C1 segment of cervical spinal cord (tissue), 14 donors: ENCODE measurements at regions not wholly inside any gene's neighbourhood (a gene's known extent, or its start where the extent isn't known, plus 50 kb on each side); places are given as distances from the start of the nearest gene placed in this dataset.
"Not testable (repeated sequence)": the region's sequence is repeated elsewhere in the genome, so short reads cannot be mapped to it uniquely, and the experiment has no call there.

ENCODE experiments used
- DNase-seq, 14 donors: peaks; one replicate each; lab custom pipeline; 2025; lab: John Stamatoyannopoulos, UW

DNA sequence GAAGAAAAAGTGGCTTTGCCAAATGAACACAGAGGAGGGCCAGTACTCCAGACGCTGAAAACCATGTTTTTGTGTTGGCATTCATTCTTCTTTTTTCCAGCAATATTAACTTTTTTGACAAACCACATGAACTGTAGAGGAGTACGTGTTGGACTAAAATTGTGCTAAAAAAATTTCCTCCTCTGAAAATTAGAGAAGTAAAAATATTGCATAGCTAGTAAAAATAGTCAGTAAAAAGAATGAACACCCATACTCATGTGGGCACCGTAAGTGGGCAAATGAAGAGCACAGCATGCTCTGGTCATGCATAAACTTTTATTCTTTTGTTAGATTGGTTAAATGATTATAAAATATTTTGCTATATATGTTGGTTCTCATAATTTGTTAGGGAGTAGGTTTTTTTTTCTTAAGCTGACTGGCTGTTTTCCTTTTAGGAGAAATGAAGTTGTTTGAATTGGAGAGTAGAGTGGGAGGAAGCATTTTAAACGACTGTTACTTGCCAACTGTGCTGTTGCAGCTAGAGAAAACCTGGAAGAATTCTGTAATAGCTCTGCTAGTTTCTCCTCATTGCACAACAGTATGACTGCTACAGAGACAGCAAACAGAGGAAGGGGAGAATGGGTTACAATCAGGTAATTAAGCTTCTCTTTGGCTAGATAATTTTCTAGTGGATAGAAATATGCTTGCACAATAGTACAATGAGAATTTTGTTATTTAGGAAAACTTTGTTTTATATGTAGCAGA, 222.4 kb downstream of the KCTD12 start:
- no peak for DNase-seq

DNA sequence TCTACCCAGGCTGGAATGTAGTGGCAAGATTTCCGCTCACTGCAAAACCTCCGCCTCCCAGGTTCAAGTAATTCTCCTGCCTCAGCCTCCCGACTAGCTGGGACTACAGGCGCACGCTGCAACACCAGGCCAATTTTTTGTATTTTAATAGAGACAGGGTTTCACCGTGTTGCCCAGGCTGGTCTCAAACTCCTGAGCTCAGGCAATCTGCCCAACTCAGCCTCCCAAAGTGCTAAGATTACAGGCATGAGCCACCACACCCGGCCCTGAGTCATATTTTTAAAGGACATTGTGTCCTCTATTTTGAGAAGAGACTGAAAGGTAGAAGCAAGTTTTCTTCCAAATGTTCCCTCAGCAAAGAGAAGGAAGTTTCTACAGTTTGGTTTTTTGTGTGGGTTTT, 227.1 kb downstream of the KCTD12 start:
- DNase-seq: not testable (repeated sequence)

GRCh38 chr13:76656500-76656899, 229.7 kb downstream of the KCTD12 start:
- DNase-seq: no peak

- no peak for DNase-seq
Observed at GRCh38 chr13:76656056-76656455, 230.1 kb downstream of the KCTD12 start.

GRCh38 chr13:76654263-76654662, 231.9 kb downstream of the KCTD12 start:
- no peak for DNase-seq

GRCh38 chr13:76651286-76651685, 234.9 kb downstream of the KCTD12 start:
- no peak for DNase-seq

- DNase-seq: no peak
Observed at GRCh38 chr13:76647550-76647949, 238.7 kb downstream of the KCTD12 start.

DNA sequence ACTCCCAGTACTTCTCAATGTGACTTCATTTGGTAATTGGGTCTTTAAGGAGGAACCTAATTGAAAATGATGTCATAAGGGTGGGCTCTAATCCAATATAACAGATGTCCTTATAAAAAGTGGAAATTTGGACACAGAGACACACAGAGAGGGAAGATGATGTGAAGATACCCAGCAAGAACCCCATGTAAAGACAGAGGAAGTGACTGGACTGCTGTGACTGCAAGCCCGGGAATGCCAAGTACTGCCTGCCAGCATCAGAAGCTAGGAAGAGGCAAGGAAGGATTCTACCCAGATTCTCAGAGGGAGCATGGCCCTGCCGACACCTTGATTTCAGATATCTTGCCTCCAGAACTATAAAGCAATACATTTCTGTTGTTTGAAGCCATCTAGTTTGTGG, 239.3 kb downstream of the KCTD12 start:
- DNase-seq: no peak

DNA sequence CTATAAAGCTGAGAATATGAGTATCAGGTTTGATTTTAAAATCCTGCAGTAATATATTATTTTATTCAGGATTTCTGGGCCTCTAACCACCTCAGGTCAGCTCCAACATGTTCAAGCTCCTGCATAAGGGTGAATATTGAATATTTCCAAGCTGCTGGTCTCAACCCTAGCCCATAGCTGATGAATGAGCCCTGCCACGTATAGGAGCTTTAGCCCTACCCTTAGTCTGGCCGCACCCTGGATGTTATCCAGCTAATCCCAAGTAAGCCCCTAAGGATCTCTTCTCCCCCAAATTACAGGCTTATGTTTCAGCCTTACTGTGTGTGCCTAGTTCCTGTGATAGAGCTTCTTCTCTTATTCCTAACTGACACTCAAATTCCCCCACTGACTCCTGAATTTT, 240.6 kb downstream of the KCTD12 start:
- no peak for DNase-seq

- no peak for DNase-seq
Observed at GRCh38 chr13:76644906-76645305, 241.3 kb downstream of the KCTD12 start.

- DNase-seq: no peak
Observed at GRCh38 chr13:76643596-76643995, 242.6 kb downstream of the KCTD12 start.

DNA sequence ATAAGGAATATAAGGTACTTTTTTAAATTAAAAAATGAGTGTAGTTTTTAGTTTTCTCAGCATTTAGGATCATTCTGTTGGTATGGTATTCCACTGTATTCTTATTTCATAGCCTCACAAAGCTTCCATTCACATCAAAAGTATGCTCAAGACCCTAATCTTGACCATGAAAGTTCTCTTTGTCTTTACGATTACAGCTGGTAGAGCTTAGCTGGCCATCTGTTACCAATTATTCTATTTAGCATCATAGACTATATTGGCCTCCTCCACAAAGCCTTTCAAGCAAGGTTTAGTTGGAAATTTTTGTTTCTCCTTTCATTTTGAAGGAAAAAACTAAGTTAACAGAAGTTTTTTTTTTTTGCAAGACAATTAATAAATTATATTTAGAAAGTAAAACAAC, 245.1 kb downstream of the KCTD12 start:
- no peak for DNase-seq

- DNase-seq: no peak
Observed at GRCh38 chr13:76638882-76639281, 247.3 kb downstream of the KCTD12 start.

DNA sequence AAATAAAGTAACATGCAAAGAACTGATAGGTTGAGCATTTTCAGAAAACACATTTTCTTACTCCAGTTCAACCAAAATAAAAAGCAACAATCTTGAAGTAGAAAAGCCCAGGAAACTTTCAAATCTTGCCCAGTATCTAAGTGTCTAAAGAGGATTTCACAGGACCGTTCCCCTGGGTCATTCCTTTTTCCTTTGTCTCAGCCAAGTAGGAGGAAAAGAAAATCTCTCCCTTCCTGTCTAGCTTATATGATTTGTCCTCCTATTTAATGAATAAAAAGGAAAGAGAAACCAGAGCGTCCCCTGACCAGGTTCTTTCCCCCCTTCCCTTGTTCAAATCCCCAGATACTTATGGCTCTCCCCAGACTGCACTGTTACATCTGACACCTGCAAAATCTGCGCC, 248.0 kb downstream of the KCTD12 start:
- no peak for DNase-seq

GRCh38 chr13:76637641-76638141, 248.5 kb downstream of the KCTD12 start:
- peak in 1 of 14 donors; percentile 91 for DNase-seq

- peak in 1 of 14 donors; percentile 21 for DNase-seq
Observed at GRCh38 chr13:76636829-76637228, 249.4 kb downstream of the KCTD12 start.

- peak in 1 of 14 donors; percentile 14 for DNase-seq
Observed at GRCh38 chr13:76635232-76636230, 250.7 kb downstream of the KCTD12 start.

- DNase-seq: no peak
Observed at GRCh38 chr13:76634431-76635191, 251.6 kb downstream of the KCTD12 start.

DNA sequence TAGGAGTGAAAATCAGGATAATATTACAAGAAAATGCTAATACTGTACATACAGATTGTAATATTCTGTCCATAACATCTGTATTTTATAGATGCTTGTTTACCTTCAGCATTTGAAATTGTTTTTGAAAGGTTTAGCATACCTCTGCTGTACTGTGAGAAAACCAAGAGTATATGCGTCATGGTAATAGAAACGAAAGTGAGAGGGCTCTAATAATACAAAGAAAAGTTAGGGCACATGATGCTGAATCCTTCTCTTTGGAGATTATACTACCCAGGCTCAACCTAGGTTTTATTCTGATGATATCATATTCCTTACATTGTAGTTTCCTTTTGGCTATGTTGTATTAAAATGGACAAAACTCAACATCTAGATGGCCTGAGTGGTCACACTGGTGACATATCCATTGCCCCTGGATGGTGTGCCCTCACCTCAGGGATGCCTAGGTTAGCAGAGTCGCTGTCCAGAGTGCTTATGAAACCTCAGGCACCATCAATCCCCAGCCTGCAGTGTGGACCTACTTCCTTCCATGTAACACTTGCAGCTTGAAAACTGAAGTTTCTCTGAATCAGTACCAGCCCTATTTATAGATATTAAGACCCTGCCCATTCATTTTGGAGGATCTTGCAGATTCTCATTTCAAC, 253.7 kb downstream of the KCTD12 start:
- DNase-seq: no peak

GRCh38 chr13:76630629-76631230, 255.5 kb downstream of the KCTD12 start:
- no peak for DNase-seq
